ENCODE measurements at regions not wholly inside any gene's neighbourhood (a gene's known extent, or its start where the extent isn't known, plus 50 kb on each side); places are given as distances from the start of the nearest gene placed in this dataset.
A peak's percentile ranks its signal among the peaks of the same experiment; 100 is the strongest.

DNA sequence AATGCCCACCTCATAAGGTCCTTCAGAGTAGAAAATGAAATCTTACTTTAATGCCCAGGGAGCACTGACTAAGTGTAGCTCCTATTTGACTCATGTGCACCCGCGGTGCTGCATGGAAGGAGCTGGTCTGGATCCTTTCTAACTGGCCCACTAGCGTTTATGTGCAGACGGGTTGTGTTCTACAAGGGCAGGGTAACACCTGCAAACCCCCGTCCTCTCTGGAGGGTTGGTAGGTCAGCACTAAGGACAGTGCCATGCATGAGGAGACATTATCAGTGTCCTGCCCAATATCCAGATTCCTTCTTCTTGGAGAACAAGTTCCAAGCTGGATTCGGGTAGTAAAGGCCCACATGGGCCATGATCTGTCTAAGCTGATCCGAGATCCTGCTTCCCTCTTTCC is 140.3 kb downstream of the ANKRD60 start:
- no peak for DNase-seq
- H3K9ac ChIP-seq (ENCODE audit: insufficient read depth in 1 of 2, low read length in 2 of 2), result no peak overlapping the region
- H3K4me1 ChIP-seq (ENCODE audit: control insufficient read depth in 5 of 5, insufficient read depth in 5 of 5, low read length in 5 of 5), result no peaks in the 10 kb centered on the region
- no peaks in the 10 kb centered on the region for H3K27me3 ChIP-seq (ENCODE audit: control insufficient read depth in 3 of 3, insufficient read depth in 3 of 3, low read length in 2 of 3)
- no peak for ATAC-seq (ENCODE audit: insufficient read depth, low FRiP score)
- 79 to 87% methylated on average over 7 of the region's 7 CpGs for WGBS, 2 donors
- H3K9me3 ChIP-seq (ENCODE audit: control insufficient read depth in 4 of 4, insufficient read depth in 3 of 4, low read length in 3 of 4), result peaks cover 0 to 5% (median 0%) of the 10 kb centered on the region in 4 donors
- H3K36me3 ChIP-seq (ENCODE audit: control insufficient read depth in 4 of 4, insufficient read depth in 4 of 4, low read length in 4 of 4), result no peaks in the 10 kb centered on the region
- H3K27ac ChIP-seq (ENCODE audit: low read depth in 1 of 2, low read length in 1 of 2), result no peak overlapping the region
- TF ChIP-seq, protein P1, sequence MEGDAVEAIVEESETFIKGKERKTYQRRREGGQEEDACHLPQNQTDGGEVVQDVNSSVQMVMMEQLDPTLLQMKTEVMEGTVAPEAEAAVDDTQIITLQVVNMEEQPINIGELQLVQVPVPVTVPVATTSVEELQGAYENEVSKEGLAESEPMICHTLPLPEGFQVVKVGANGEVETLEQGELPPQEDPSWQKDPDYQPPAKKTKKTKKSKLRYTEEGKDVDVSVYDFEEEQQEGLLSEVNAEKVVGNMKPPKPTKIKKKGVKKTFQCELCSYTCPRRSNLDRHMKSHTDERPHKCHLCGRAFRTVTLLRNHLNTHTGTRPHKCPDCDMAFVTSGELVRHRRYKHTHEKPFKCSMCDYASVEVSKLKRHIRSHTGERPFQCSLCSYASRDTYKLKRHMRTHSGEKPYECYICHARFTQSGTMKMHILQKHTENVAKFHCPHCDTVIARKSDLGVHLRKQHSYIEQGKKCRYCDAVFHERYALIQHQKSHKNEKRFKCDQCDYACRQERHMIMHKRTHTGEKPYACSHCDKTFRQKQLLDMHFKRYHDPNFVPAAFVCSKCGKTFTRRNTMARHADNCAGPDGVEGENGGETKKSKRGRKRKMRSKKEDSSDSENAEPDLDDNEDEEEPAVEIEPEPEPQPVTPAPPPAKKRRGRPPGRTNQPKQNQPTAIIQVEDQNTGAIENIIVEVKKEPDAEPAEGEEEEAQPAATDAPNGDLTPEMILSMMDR (IDR thresholded peaks at IDR 0.05; ENCODE audit: control extremely low read depth, extremely low read depth), result no peak
- H3K4me3 ChIP-seq, result no peak overlapping the region

DNA sequence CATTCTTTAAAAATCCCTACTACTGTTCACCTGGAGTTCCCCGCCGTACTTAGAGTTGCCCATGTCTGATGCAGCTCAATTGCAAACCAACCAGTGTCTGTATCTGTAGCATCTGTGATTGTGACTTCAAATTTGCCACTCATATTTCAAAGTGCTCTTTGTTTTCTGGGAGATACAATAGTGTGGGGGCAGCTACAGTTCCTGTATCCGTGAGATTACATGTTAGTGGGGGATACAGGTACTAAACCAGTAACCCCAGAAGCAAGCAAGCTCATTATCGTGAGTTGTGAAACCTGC is 140.9 kb downstream of the ANKRD60 start:
- Histone ChIP-seq H3K4me3 (no peak overlapping the region), H3K9me3 (ENCODE audit: control insufficient read depth in 4 of 4, insufficient read depth in 3 of 4, low read length in 3 of 4) (peaks cover 0 to 5% (median 0%) of the 10 kb centered on the region in 4 donors), H3K27ac (ENCODE audit: low read depth in 1 of 2, low read length in 1 of 2) (no peak overlapping the region), H3K4me1 (ENCODE audit: control insufficient read depth in 5 of 5, insufficient read depth in 5 of 5, low read length in 5 of 5) (no peaks in the 10 kb centered on the region), H3K9ac (ENCODE audit: insufficient read depth in 1 of 2, low read length in 2 of 2) (no peak overlapping the region), H3K27me3 (ENCODE audit: control insufficient read depth in 3 of 3, insufficient read depth in 3 of 3, low read length in 2 of 3) (no peaks in the 10 kb centered on the region), H3K36me3 (ENCODE audit: control insufficient read depth in 4 of 4, insufficient read depth in 4 of 4, low read length in 4 of 4) (no peaks in the 10 kb centered on the region)
- ATAC-seq (ENCODE audit: insufficient read depth, low FRiP score), result no peak
- 56 to 69% methylated on average over 4 of the region's 4 CpGs for WGBS, 2 donors
- DNase-seq, result no peak
- TF ChIP-seq, protein P1 (IDR thresholded peaks at IDR 0.05; ENCODE audit: control extremely low read depth, extremely low read depth), result no peak

DNA sequence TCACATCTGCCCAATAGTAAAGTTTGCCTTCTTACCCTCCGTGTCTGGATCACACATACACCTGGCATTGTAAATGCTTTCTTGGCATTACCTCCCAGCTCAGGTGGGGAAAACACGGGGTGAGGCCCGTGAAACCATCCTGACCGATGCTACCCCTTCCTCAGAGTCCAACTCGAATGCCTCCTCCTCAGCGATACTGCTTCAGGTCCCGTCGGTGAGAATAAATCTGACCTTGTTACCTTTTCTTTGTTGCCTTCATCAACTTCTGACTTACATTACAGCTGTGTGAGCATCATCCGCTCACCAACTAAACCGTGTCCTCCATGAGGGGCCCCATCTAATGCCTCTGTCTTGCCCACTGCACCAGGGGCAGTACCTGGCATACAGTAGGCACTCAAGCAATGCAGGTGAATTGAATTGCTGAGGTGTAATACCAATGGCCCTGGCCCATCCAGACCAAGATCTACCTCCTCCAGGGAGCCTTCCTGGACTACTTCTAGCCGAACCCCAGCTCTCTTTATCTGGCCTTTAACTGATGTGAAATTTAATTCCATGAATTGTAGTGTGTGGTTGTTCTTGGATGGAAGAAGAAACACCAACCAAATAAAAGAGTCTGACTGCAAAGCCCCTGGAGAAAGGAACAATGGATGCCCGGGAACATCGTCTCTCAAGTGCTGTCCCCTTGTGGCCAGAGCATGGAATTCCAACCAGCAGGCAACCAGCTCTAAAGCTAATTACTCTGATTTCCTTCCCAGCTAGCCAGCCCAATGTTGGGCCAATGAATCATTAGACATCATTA is 141.5 kb downstream of the ANKRD60 start:
- Histone ChIP-seq H3K36me3 (ENCODE audit: control insufficient read depth in 4 of 4, insufficient read depth in 4 of 4, low read length in 4 of 4) (no peaks in the 10 kb centered on the region), H3K27ac (ENCODE audit: low read depth in 1 of 2, low read length in 1 of 2) (no peak overlapping the region), H3K4me1 (ENCODE audit: control insufficient read depth in 5 of 5, insufficient read depth in 5 of 5, low read length in 5 of 5) (no peaks in the 10 kb centered on the region), H3K4me3 (no peak overlapping the region), H3K9ac (ENCODE audit: insufficient read depth in 1 of 2, low read length in 2 of 2) (no peak overlapping the region), H3K9me3 (ENCODE audit: control insufficient read depth in 4 of 4, insufficient read depth in 3 of 4, low read length in 3 of 4) (peaks cover 0 to 5% (median 0%) of the 10 kb centered on the region in 4 donors), H3K27me3 (ENCODE audit: control insufficient read depth in 3 of 3, insufficient read depth in 3 of 3, low read length in 2 of 3) (no peaks in the 10 kb centered on the region)
- ATAC-seq (ENCODE audit: insufficient read depth, low FRiP score), result no peak
- TF ChIP-seq, protein P1 (IDR thresholded peaks at IDR 0.05; ENCODE audit: control extremely low read depth, extremely low read depth), result peak; percentile 50
- 78 to 79% methylated on average over 13 of the region's 13 CpGs for WGBS, 2 donors
- DNase-seq, result peak; percentile 64 to 73 (median 73)

DNA sequence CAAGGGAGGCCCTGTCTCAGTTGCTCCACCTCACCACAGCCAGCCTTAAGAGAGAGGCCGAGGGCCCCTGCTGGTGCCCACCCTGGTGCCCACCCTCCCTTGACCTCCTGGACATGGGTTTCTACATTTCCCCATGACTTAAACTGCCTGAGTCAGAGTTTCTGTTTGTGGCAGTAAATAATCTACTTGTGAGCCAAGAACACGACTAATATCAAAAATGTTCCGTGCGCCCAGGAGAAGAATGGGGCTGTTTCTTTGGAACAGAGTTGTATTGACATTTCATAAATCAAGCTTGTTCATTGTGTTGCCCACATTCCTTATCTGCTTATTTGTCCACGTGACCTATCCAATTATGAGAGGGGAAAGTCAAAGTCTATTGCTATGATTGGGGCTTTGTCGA is 143.5 kb downstream of the ANKRD60 start:
- no peaks in the 10 kb centered on the region for H3K9me3 ChIP-seq (ENCODE audit: control insufficient read depth in 4 of 4, insufficient read depth in 3 of 4, low read length in 3 of 4)
- no peak overlapping the region for H3K4me3 ChIP-seq
- ATAC-seq (ENCODE audit: insufficient read depth, low FRiP score) (no peak), DNase-seq (no peak)
- no peaks in the 10 kb centered on the region for H3K4me1 ChIP-seq (ENCODE audit: control insufficient read depth in 5 of 5, insufficient read depth in 5 of 5, low read length in 5 of 5)
- H3K27ac ChIP-seq (ENCODE audit: low read depth in 1 of 2, low read length in 1 of 2), result no peak overlapping the region
- H3K27me3 ChIP-seq (ENCODE audit: control insufficient read depth in 3 of 3, insufficient read depth in 3 of 3, low read length in 2 of 3), result no peaks in the 10 kb centered on the region
- TF ChIP-seq, protein P1 (IDR thresholded peaks at IDR 0.05; ENCODE audit: control extremely low read depth, extremely low read depth), result no peak
- no peaks in the 10 kb centered on the region for H3K36me3 ChIP-seq (ENCODE audit: control insufficient read depth in 4 of 4, insufficient read depth in 4 of 4, low read length in 4 of 4)
- no peak overlapping the region for H3K9ac ChIP-seq (ENCODE audit: insufficient read depth in 1 of 2, low read length in 2 of 2)
- 78 to 79% methylated on average over 6 of the region's 6 CpGs for WGBS, 2 donors

Measured in lung (tissue), 11 donors.